ENCODE measurements at regions not wholly inside any gene's neighbourhood (a gene's known extent, or its start where the extent isn't known, plus 50 kb on each side); places are given as distances from the start of the nearest gene placed in this dataset.
"Not testable (repeated sequence)": the region's sequence is repeated elsewhere in the genome, so short reads cannot be mapped to it uniquely, and the experiment has no call there.

- not testable (repeated sequence) for TF ChIP-seq POLR2AphosphoS5, CTCF (IDR thresholded peaks at IDR 0.05)
These were observed 792.6 kb downstream of the NTRK3 start for GRCh38 chr15:87463956-87464355.
